ENCODE measurements at regions not wholly inside any gene's neighbourhood (a gene's known extent, or its start where the extent isn't known, plus 50 kb on each side); places are given as distances from the start of the nearest gene placed in this dataset.

DNA sequence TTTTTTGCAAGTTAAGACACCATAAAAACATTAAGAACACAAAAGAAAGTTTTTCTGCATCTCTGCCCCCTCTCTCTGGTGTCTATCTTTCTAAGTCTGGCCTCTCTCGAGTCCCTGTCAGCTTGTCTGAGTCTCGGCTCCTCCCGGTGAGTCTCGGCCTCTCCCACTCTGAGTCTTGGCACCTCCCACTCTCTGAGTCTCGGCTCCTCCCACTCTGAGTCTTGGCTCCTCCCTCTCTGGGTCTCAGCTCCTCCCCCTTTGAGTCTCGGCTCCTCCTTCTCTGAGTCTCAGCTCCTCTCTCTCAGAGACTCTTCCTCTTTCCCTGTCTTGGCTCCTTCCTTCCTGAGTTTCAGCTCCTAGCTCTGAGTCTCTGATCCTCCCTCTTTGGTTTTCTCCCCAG is 72.5 kb upstream of the AMPD3 start:
- Histone ChIP-seq H3K27me3 (replicated peaks; ENCODE audit: control insufficient read depth, insufficient read depth, low read length) (no peaks in the 10 kb centered on the region), H3K4me1 (peaks cover 23% of the 10 kb centered on the region), H3K36me3 (ENCODE audit: control insufficient read depth, insufficient read depth, low read length) (no peaks in the 10 kb centered on the region), H3K9me3 (no peaks in the 10 kb centered on the region), H3K4me3 (ENCODE audit: low read depth, low read length) (no peak overlapping the region)
- Mint-ChIP-seq H3K4me1 (ENCODE audit: low read depth, unreplicated experiment) (peaks cover 13% of the 10 kb centered on the region), H3K9me3 (ENCODE audit: unreplicated experiment) (peaks cover 10% of the 10 kb centered on the region), H3K36me3 (ENCODE audit: insufficient read depth, unreplicated experiment) (no peaks in the 10 kb centered on the region), H3K27me3 (ENCODE audit: insufficient read depth, unreplicated experiment) (no peaks in the 10 kb centered on the region), H3K27ac (ENCODE audit: unreplicated experiment) (no peak overlapping the region), H3K4me3 (ENCODE audit: unreplicated experiment) (no peak overlapping the region)
- no TSS peak for BruUV-seq (replicated peaks)
- peak in 1 of 2 experiments; percentile 37 for DNase-seq
- intact Hi-C loops (cut with micrococcal nuclease; ENCODE audit: unreplicated experiment), result no loop called here
- TF ChIP-seq, protein P1, sequence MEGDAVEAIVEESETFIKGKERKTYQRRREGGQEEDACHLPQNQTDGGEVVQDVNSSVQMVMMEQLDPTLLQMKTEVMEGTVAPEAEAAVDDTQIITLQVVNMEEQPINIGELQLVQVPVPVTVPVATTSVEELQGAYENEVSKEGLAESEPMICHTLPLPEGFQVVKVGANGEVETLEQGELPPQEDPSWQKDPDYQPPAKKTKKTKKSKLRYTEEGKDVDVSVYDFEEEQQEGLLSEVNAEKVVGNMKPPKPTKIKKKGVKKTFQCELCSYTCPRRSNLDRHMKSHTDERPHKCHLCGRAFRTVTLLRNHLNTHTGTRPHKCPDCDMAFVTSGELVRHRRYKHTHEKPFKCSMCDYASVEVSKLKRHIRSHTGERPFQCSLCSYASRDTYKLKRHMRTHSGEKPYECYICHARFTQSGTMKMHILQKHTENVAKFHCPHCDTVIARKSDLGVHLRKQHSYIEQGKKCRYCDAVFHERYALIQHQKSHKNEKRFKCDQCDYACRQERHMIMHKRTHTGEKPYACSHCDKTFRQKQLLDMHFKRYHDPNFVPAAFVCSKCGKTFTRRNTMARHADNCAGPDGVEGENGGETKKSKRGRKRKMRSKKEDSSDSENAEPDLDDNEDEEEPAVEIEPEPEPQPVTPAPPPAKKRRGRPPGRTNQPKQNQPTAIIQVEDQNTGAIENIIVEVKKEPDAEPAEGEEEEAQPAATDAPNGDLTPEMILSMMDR (IDR thresholded peaks at IDR 0.05; ENCODE audit: insufficient read depth in 1 of 2, low read depth in 1 of 2, low read length in 1 of 2, severe bottlenecking in 1 of 2, unreplicated experiment in 1 of 2), result no peak
- POLR2A ChIA-PET, result no interaction called here
- CTCF ChIA-PET, result no interaction called here

DNA sequence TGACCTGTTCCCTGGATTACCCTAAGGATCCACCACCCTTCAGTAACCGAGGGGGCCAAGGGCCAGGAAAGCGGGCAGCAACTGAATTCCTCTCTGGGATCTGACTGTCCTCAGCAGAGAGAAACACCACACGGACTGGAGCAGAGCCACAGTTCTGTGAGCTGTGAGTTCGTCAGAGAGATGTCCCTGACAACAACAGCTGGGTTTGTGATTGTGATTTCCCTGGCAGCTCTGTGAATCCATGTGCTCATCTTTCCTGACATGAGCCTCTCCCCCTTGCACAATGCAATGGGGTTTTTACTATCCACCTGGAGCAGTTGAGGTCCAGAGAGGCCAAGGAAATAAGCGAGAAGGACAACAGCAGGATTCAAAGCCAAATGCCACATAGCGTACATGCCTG is 69.4 kb upstream of the AMPD3 start:
- Mint-ChIP-seq H3K27me3 (ENCODE audit: insufficient read depth, unreplicated experiment) (no peaks in the 10 kb centered on the region), H3K36me3 (ENCODE audit: insufficient read depth, unreplicated experiment) (no peaks in the 10 kb centered on the region), H3K4me3 (ENCODE audit: unreplicated experiment) (no peak overlapping the region), H3K4me1 (ENCODE audit: low read depth, unreplicated experiment) (peaks cover 45% of the 10 kb centered on the region), H3K27ac (ENCODE audit: unreplicated experiment) (peak overlapping the region; percentile 71), H3K9me3 (ENCODE audit: unreplicated experiment) (peaks cover 23% of the 10 kb centered on the region)
- TF ChIP-seq, protein P1 (IDR thresholded peaks at IDR 0.05; ENCODE audit: insufficient read depth in 1 of 2, low read depth in 1 of 2, low read length in 1 of 2, severe bottlenecking in 1 of 2, unreplicated experiment in 1 of 2), result no peak
- no peak overlapping the region for H3K4me3 ChIP-seq (ENCODE audit: low read depth, low read length)
- peaks cover 49% of the 10 kb centered on the region for H3K4me1 ChIP-seq
- no peaks in the 10 kb centered on the region for H3K9me3 ChIP-seq
- H3K27me3 ChIP-seq (replicated peaks; ENCODE audit: control insufficient read depth, insufficient read depth, low read length), result no peaks in the 10 kb centered on the region
- ChIA-PET CTCF (no interaction called here), POLR2A (no interaction called here)
- H3K36me3 ChIP-seq (ENCODE audit: control insufficient read depth, insufficient read depth, low read length), result no peaks in the 10 kb centered on the region
- BruUV-seq (replicated peaks), result no TSS peak
- intact Hi-C loops (cut with micrococcal nuclease; ENCODE audit: unreplicated experiment), result no loop called here
- DNase-seq, result no peak

DNA sequence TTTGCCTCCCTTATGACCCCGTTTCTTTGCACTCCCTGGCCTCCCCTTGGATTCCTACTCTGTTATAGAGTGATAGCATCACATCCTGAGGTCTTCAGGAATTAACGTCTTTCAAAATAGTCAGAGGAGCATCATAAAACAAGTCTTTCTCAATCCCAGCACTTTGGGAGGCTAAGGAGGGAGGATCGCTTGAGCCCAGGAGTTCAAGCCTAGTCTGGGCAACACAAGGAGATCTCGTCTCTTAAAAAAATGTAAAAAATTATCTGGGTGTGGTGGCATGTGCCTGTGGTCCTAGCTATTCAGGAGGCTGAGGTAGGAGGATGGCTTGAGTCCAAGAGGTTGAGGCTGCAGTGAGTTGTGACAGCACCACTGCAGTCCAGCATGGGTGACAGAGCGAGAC is 68.7 kb upstream of the AMPD3 start:
- no peak overlapping the region for H3K4me3 ChIP-seq (ENCODE audit: low read depth, low read length)

More for the DNA sequence above, 68.7 kb upstream of the AMPD3 start:
- no peaks in the 10 kb centered on the region for H3K27me3 ChIP-seq (replicated peaks; ENCODE audit: control insufficient read depth, insufficient read depth, low read length)
- POLR2A ChIA-PET, result no interaction called here
- CTCF ChIA-PET, result interaction anchor here (1.0 kb wide), 1 partner anchor 58 kb away, joined by 3 read pairs; no protein-coding TSS in a partner anchor
- no peaks in the 10 kb centered on the region for H3K36me3 Mint-ChIP-seq (ENCODE audit: insufficient read depth, unreplicated experiment)
- BruUV-seq (replicated peaks), result no TSS peak
- TF ChIP-seq, protein P1 (IDR thresholded peaks at IDR 0.05; ENCODE audit: insufficient read depth in 1 of 2, low read depth in 1 of 2, low read length in 1 of 2, severe bottlenecking in 1 of 2, unreplicated experiment in 1 of 2), result no peak
- peaks cover 24% of the 10 kb centered on the region for H3K9me3 Mint-ChIP-seq (ENCODE audit: unreplicated experiment)
- intact Hi-C loops (cut with micrococcal nuclease; ENCODE audit: unreplicated experiment), result no loop called here
- peaks cover 55% of the 10 kb centered on the region for H3K4me1 ChIP-seq
- H3K4me3 Mint-ChIP-seq (ENCODE audit: unreplicated experiment), result no peak overlapping the region
- H3K4me1 Mint-ChIP-seq (ENCODE audit: low read depth, unreplicated experiment), result peaks cover 50% of the 10 kb centered on the region
- no peaks in the 10 kb centered on the region for H3K27me3 Mint-ChIP-seq (ENCODE audit: insufficient read depth, unreplicated experiment)
- H3K36me3 ChIP-seq (ENCODE audit: control insufficient read depth, insufficient read depth, low read length), result no peaks in the 10 kb centered on the region
- peak overlapping the region; percentile 71 for H3K27ac Mint-ChIP-seq (ENCODE audit: unreplicated experiment)
- DNase-seq, result no peak
- H3K9me3 ChIP-seq, result no peaks in the 10 kb centered on the region

Measured in Caco-2 (cell line).